ENCODE measurements at regions not wholly inside any gene's neighbourhood (a gene's known extent, or its start where the extent isn't known, plus 50 kb on each side); places are given as distances from the start of the nearest gene placed in this dataset.

DNA sequence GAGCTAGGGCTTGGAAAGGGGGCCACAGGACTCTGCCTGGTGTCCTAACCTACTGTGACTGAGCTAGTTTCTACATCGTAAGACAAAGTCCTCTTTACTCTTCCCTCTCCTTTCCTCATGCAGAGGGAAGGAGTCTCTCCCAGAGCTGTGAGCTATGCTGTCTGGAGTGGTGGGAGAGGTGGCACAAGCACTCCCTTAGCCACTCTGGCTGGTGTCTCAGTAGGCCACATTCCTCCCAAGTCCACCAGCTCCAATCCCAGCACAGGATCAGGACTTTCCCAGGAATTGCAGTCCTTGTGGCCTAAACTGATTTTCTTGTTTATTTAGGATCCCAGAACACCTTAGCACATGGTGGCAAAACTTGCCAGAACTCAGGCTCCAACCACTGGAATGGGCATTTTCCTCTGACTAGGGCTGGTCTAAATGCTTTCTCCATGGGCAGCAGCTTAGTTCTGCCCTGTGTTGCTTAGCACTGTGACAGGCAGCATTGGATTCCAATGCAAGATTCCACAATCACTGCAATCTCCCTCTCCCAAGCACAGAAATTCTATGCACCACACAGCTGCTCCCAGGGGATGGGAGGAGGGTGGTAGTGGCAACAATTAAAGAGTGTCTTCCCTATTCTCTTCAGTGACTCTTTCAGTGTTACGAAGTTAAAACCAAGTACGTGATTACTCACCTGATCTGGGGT lies 733.3 kb downstream of the HACE1 start (continued):
- TF ChIP-seq CHD7 (IDR thresholded peaks at IDR 0.05; ENCODE audit: insufficient replicate concordance, low read length) = no peak
- no peak for TF ChIP-seq MAFK (IDR thresholded peaks at IDR 0.05; ENCODE audit: low read depth, low read length)
- no peak for TF ChIP-seq CHD2 (IDR thresholded peaks at IDR 0.05; ENCODE audit: low read length)
- no peak for TF ChIP-seq SP4 (IDR thresholded peaks at IDR 0.05; ENCODE audit: low read length)
- TF ChIP-seq RFX5 (IDR thresholded peaks at IDR 0.05; ENCODE audit: borderline replicate concordance, low read depth, low read length) = no peak
- TF ChIP-seq, protein P1, sequence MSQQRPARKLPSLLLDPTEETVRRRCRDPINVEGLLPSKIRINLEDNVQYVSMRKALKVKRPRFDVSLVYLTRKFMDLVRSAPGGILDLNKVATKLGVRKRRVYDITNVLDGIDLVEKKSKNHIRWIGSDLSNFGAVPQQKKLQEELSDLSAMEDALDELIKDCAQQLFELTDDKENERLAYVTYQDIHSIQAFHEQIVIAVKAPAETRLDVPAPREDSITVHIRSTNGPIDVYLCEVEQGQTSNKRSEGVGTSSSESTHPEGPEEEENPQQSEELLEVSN (IDR thresholded peaks at IDR 0.05) = no peak

Measured in H1 (cell line).